HG02763 (cell line): ENCODE measurements at regions not wholly inside any gene's neighbourhood (a gene's known extent, or its start where the extent isn't known, plus 50 kb on each side); places are given as distances from the start of the nearest gene placed in this dataset.

Source experiments
- ATAC-seq: cut with Tn5 transposase; IDR thresholded peaks from one replicate; pipeline ENCODE4 v1.9.1; 2021; ENCODE audit warnings: mild to moderate bottlenecking, moderate library complexity; ENCODE audit not compliant: unreplicated experiment

GRCh38 chr14:89013698-89014568 lies 189.5 kb downstream of the TTC8 start:
- ATAC-seq: no peak

- ATAC-seq: no peak
Measured at GRCh38 chr14:89014569-89014850, 190.1 kb downstream of the TTC8 start.

- ATAC-seq: no peak
Measured at GRCh38 chr14:89015016-89015415, 190.6 kb downstream of the TTC8 start.

- ATAC-seq: no peak
Measured at GRCh38 chr14:89017417-89017816, 193.0 kb downstream of the TTC8 start.

- no peak for ATAC-seq
Measured at GRCh38 chr14:89022274-89022673, 197.8 kb downstream of the TTC8 start.

- no peak for ATAC-seq
Measured at GRCh38 chr14:89024691-89025090, 200.2 kb downstream of the TTC8 start.

- no peak for ATAC-seq
Measured at GRCh38 chr14:89025561-89026236, 201.2 kb downstream of the TTC8 start.

GRCh38 chr14:89027097-89027740 lies 202.8 kb downstream of the TTC8 start:
- peak; percentile 78 for ATAC-seq

GRCh38 chr14:89028462-89029134 lies 204.1 kb downstream of the TTC8 start:
- no peak for ATAC-seq

GRCh38 chr14:89029961-89030694 lies 205.7 kb downstream of the TTC8 start:
- ATAC-seq: no peak

- ATAC-seq: no peak
Measured at GRCh38 chr14:89030921-89031320, 206.5 kb downstream of the TTC8 start.

- ATAC-seq: no peak
Measured at GRCh38 chr14:89032086-89032649, 207.7 kb downstream of the TTC8 start.

- no peak for ATAC-seq
Measured at GRCh38 chr14:89033756-89034155, 209.3 kb downstream of the TTC8 start.

GRCh38 chr14:89036371-89036770 lies 211.9 kb downstream of the TTC8 start:
- no peak for ATAC-seq

GRCh38 chr14:89037065-89037464 lies 212.6 kb downstream of the TTC8 start:
- no peak for ATAC-seq

- ATAC-seq: no peak
Measured at GRCh38 chr14:89040080-89040459, 215.6 kb downstream of the TTC8 start.

- ATAC-seq: peak; percentile 77
Measured at GRCh38 chr14:89040460-89041256, 216.2 kb downstream of the TTC8 start.

- no peak for ATAC-seq
Measured at GRCh38 chr14:89041257-89041582, 216.8 kb downstream of the TTC8 start.

- no peak for ATAC-seq
Measured at GRCh38 chr14:89042021-89042420, 217.6 kb downstream of the TTC8 start.

- no peak for ATAC-seq
Measured at GRCh38 chr14:89053303-89053702, 228.9 kb downstream of the TTC8 start.
